LHCN-M2 (cell line): ENCODE measurements at regions not wholly inside any gene's neighbourhood (a gene's known extent, or its start where the extent isn't known, plus 50 kb on each side); places are given as distances from the start of the nearest gene placed in this dataset.
"Not testable (repeated sequence)": the region's sequence is repeated elsewhere in the genome, so short reads cannot be mapped to it uniquely, and the experiment has no call there.

Experiments used
- DNase-seq: peaks from one replicate; pipeline ENCODE4 v3.0.0-alpha.2; 2012; ENCODE audit warnings: low read depth

- not testable (repeated sequence) for DNase-seq
Measured at GRCh38 chr3:10736444-10736843, 79.6 kb upstream of the SLC6A11 start.

- no peak for DNase-seq
Measured at GRCh38 chr3:10737785-10738184, 78.2 kb upstream of the SLC6A11 start.

- DNase-seq, result peak; percentile 36
Measured at GRCh38 chr3:10738688-10739372, 77.2 kb upstream of the SLC6A11 start.

- DNase-seq, result no peak
Measured at GRCh38 chr3:10740954-10741353, 75.1 kb upstream of the SLC6A11 start.

- no peak for DNase-seq
Measured at GRCh38 chr3:10741891-10742671, 73.9 kb upstream of the SLC6A11 start.

- no peak for DNase-seq
Measured at GRCh38 chr3:10743366-10744097, 72.5 kb upstream of the SLC6A11 start.

GRCh38 chr3:10744098-10744465, 71.9 kb upstream of the SLC6A11 start:
- DNase-seq, result no peak

- DNase-seq, result no peak
Measured at GRCh38 chr3:10745392-10745791, 70.6 kb upstream of the SLC6A11 start.

GRCh38 chr3:10746001-10746400, 70.0 kb upstream of the SLC6A11 start:
- DNase-seq, result no peak

GRCh38 chr3:10746684-10747083, 69.3 kb upstream of the SLC6A11 start:
- DNase-seq, result no peak

- no peak for DNase-seq
Measured at GRCh38 chr3:10747341-10747740, 68.7 kb upstream of the SLC6A11 start.

- DNase-seq, result no peak
Measured at GRCh38 chr3:10748040-10748439, 68.0 kb upstream of the SLC6A11 start.

- DNase-seq, result peak; percentile 28
Measured at GRCh38 chr3:10753964-10754363, 62.1 kb upstream of the SLC6A11 start.

GRCh38 chr3:10756546-10756945, 59.5 kb upstream of the SLC6A11 start:
- no peak for DNase-seq

GRCh38 chr3:10757021-10757820, 58.8 kb upstream of the SLC6A11 start:
- DNase-seq, result peak; percentile 6

GRCh38 chr3:10757821-10758130, 58.3 kb upstream of the SLC6A11 start:
- DNase-seq, result no peak

- peak; percentile 35 for DNase-seq
Measured at GRCh38 chr3:10758304-10759037, 57.6 kb upstream of the SLC6A11 start.

- DNase-seq, result no peak
Measured at GRCh38 chr3:10759495-10759894, 56.5 kb upstream of the SLC6A11 start.

GRCh38 chr3:10760199-10760598, 55.8 kb upstream of the SLC6A11 start:
- no peak for DNase-seq

GRCh38 chr3:10761583-10761982, 54.4 kb upstream of the SLC6A11 start:
- no peak for DNase-seq

- no peak for DNase-seq
Measured at GRCh38 chr3:10762116-10762515, 53.9 kb upstream of the SLC6A11 start.
